Right lobe of liver (tissue), 4 donors: ENCODE measurements at regions not wholly inside any gene's neighbourhood (a gene's known extent, or its start where the extent isn't known, plus 50 kb on each side); places are given as distances from the start of the nearest gene placed in this dataset.

Experiments used
- CTCF ChIP-seq, 4 donors: fragments of 200-600 bp in 3 of 4; fragments of 450-650 bp in 1 of 4; IDR thresholded peaks; one replicate each; pipeline versions ENCODE4 v1.5.1 to v1.8.0; 2016 to 2022; ENCODE audit warnings: antibody characterized with exemption in 4 of 4, mild to moderate bottlenecking in 2 of 4
- POLR2A ChIP-seq: fragments of 450-650 bp; IDR thresholded peaks from one replicate; pipeline ENCODE4 v1.6.1; 2017; ENCODE audit warnings: antibody characterized with exemption, mild to moderate bottlenecking
- donor health status: DM: no; HTN: no; CAD: no.
- donor health status: DM: no; HTN: no; CAD: no.
- donor health status: DM: no; HTN: yes; CAD: no.

- TF ChIP-seq POLR2A (no peak), CTCF (IDR thresholded peaks at IDR 0.05) (no peak)
These were observed 405.9 kb upstream of the MIS18BP1 start for GRCh38 chr14:45658917-45659299.
